WTC11 (cell line): ENCODE measurements at regions not wholly inside any gene's neighbourhood (a gene's known extent, or its start where the extent isn't known, plus 50 kb on each side); places are given as distances from the start of the nearest gene placed in this dataset.

Source experiments
- ATAC-seq: fragments of 200-7000 bp; cut with Tn5 transposase; 2 replicates; pipeline ENCODE4 v1.10.0; 2021; ENCODE audit warnings: mild to moderate bottlenecking, moderate library complexity
- CTCF ChIA-PET: fragments of 300-600 bp; sonication (Branson Sonifier 250); formaldehyde crosslinking; loops from one replicate; lab custom pipeline; 2021; ENCODE audit warnings: antibody characterized with exemption; lab: Charles Lee
- POLR2A ChIA-PET: fragments of 350-600 bp; sonication (Branson Sonifier 250); formaldehyde crosslinking; loops from one replicate; lab custom pipeline; 2021; ENCODE audit warnings: antibody characterized with exemption; lab: Charles Lee
- DNase-seq: peaks from one replicate; pipeline ENCODE4 v3.0.0; 2021; ENCODE audit warnings: low spot score
- H3K27ac Mint-ChIP-seq: 2 replicates; pipeline ENCODE4 v1.8.0; 2021; ENCODE audit warnings: mixed read lengths
- H3K27me3 Mint-ChIP-seq: 2 replicates; pipeline ENCODE4 v1.8.0; 2021; ENCODE audit warnings: low read depth, mild to moderate bottlenecking, moderate library complexity, mixed read lengths
- H3K36me3 Mint-ChIP-seq: 2 replicates; pipeline ENCODE4 v1.8.0; 2021; ENCODE audit warnings: mixed read lengths
- H3K4me1 Mint-ChIP-seq: 2 replicates; pipeline ENCODE4 v1.8.0; 2022; ENCODE audit warnings: mixed read lengths
- H3K4me3 Mint-ChIP-seq: 2 replicates; pipeline ENCODE4 v1.8.0; 2021; ENCODE audit warnings: mild to moderate bottlenecking, moderate library complexity, mixed read lengths
- H3K9me3 Mint-ChIP-seq: 2 replicates; pipeline ENCODE4 v1.8.0; 2021; ENCODE audit warnings: mixed read lengths
- ATF6 ChIP-seq: sonication (generic); formaldehyde crosslinking; IDR thresholded peaks from 2 replicates; pipeline ENCODE4 v1.8.1; 2023; ENCODE audit warnings: mild to moderate bottlenecking, missing genetic modification reagents
- CBFB ChIP-seq: sonication (generic); formaldehyde crosslinking; IDR thresholded peaks from 2 replicates; pipeline ENCODE4 v1.8.1; 2022; ENCODE audit warnings: mild to moderate bottlenecking, low read depth, missing genetic modification reagents
- CDX4 ChIP-seq: fragments of 250-450 bp; sonication (Bioruptor Pico); IDR thresholded peaks from 2 replicates; pipeline ENCODE4 v1.9.0; 2021; ENCODE audit warnings: moderate library complexity, mild to moderate bottlenecking, inconsistent platforms, borderline replicate concordance
- E2F1 ChIP-seq: sonication (generic); formaldehyde crosslinking; IDR thresholded peaks from 2 replicates; pipeline ENCODE4 v1.8.0; 2022; ENCODE audit warnings: mild to moderate bottlenecking, missing genetic modification reagents
- E2F5 ChIP-seq: sonication (generic); formaldehyde crosslinking; IDR thresholded peaks from 2 replicates; pipeline ENCODE4 v1.8.1; 2022; ENCODE audit warnings: mild to moderate bottlenecking, moderate library complexity, missing genetic modification reagents
- ELF4 ChIP-seq: sonication (generic); formaldehyde crosslinking; IDR thresholded peaks from 2 replicates; pipeline ENCODE4 v1.8.1; 2022; ENCODE audit warnings: low read depth, mild to moderate bottlenecking, moderate library complexity, missing genetic modification reagents
- FOXJ3 ChIP-seq: sonication (generic); formaldehyde crosslinking; IDR thresholded peaks from 2 replicates; pipeline ENCODE4 v1.9.0; 2021; ENCODE audit warnings: missing genetic modification reagents, mild to moderate bottlenecking, borderline replicate concordance
- FOXK1 ChIP-seq: sonication (generic); formaldehyde crosslinking; IDR thresholded peaks from 2 replicates; pipeline ENCODE4 v1.8.0; 2022; ENCODE audit warnings: mild to moderate bottlenecking, moderate library complexity, missing genetic modification reagents
- FOXP1 ChIP-seq: sonication (generic); formaldehyde crosslinking; IDR thresholded peaks from 2 replicates; pipeline ENCODE4 v1.8.0; 2022; ENCODE audit warnings: missing genetic modification reagents, mild to moderate bottlenecking, moderate library complexity, borderline replicate concordance
- GABPB1 ChIP-seq: sonication (generic); formaldehyde crosslinking; IDR thresholded peaks from 2 replicates; pipeline ENCODE4 v1.8.1; 2023; ENCODE audit warnings: mild to moderate bottlenecking, missing genetic modification reagents
- GRHL2 ChIP-seq: fragments of 250-450 bp; sonication (Bioruptor Pico); IDR thresholded peaks from 2 replicates; pipeline ENCODE4 v1.8.0; 2022; ENCODE audit warnings: mild to moderate bottlenecking, moderate library complexity; ENCODE audit not compliant: insufficient replicate concordance, severe bottlenecking
- NFATC4 ChIP-seq: fragments of 250-450 bp; sonication (Bioruptor Pico); IDR thresholded peaks from 2 replicates; pipeline ENCODE4 v1.9.0; 2021; ENCODE audit warnings: mild to moderate bottlenecking
- NFYB ChIP-seq: sonication (generic); formaldehyde crosslinking; conservative IDR thresholded peaks from 2 replicates; pipeline ENCODE4 v1.8.0; 2022; ENCODE audit warnings: low read depth, missing genetic modification reagents
- OVOL2 ChIP-seq: fragments of 250-450 bp; sonication (Bioruptor Pico); IDR thresholded peaks from 2 replicates; pipeline ENCODE4 v1.9.0; 2021; ENCODE audit warnings: mild to moderate bottlenecking, borderline replicate concordance
- RORB ChIP-seq: fragments of 250-450 bp; sonication (Bioruptor Pico); IDR thresholded peaks from 2 replicates; pipeline ENCODE4 v1.9.0; 2021; ENCODE audit warnings: mild to moderate bottlenecking
- SMAD4 ChIP-seq: sonication (generic); formaldehyde crosslinking; IDR thresholded peaks from 2 replicates; pipeline ENCODE4 v1.8.0; 2022; ENCODE audit warnings: mild to moderate bottlenecking, missing genetic modification reagents
- TCF7 ChIP-seq: sonication (generic); formaldehyde crosslinking; IDR thresholded peaks from 2 replicates; pipeline ENCODE4 v1.8.0; 2022; ENCODE audit warnings: mild to moderate bottlenecking, low read depth, missing genetic modification reagents, moderate library complexity
- TEAD4 ChIP-seq: sonication (generic); formaldehyde crosslinking; IDR thresholded peaks from 2 replicates; pipeline ENCODE4 v1.8.0; 2022; ENCODE audit warnings: mild to moderate bottlenecking, missing genetic modification reagents
- TP53 ChIP-seq: sonication (generic); formaldehyde crosslinking; IDR thresholded peaks from 2 replicates; pipeline ENCODE4 v1.8.1; 2023; ENCODE audit warnings: mild to moderate bottlenecking, missing genetic modification reagents
- ZBTB21 ChIP-seq: sonication (generic); formaldehyde crosslinking; IDR thresholded peaks from 2 replicates; pipeline ENCODE4 v1.8.1; 2023; ENCODE audit warnings: mild to moderate bottlenecking, missing genetic modification reagents, borderline replicate concordance
- ZMAT4 ChIP-seq: fragments of 250-450 bp; sonication (Bioruptor Pico); IDR thresholded peaks from 2 replicates; pipeline ENCODE4 v1.9.0; 2021; ENCODE audit warnings: mild to moderate bottlenecking
- ZNF219 ChIP-seq: sonication (generic); formaldehyde crosslinking; IDR thresholded peaks from 2 replicates; pipeline ENCODE4 v1.8.0; 2023; ENCODE audit warnings: missing genetic modification reagents, mild to moderate bottlenecking, borderline replicate concordance
- ZNF281 ChIP-seq: sonication (generic); formaldehyde crosslinking; IDR thresholded peaks from 2 replicates; pipeline ENCODE4 v1.8.0; 2023; ENCODE audit warnings: mild to moderate bottlenecking, missing genetic modification reagents
- ZNF416 ChIP-seq: fragments of 250-450 bp; sonication (Bioruptor Pico); IDR thresholded peaks from 2 replicates; pipeline ENCODE4 v1.9.0; 2021; ENCODE audit warnings: mild to moderate bottlenecking, inconsistent platforms
- ZNF423 ChIP-seq: fragments of 250-450 bp; sonication (Bioruptor Pico); IDR thresholded peaks from 2 replicates; pipeline ENCODE4 v2.1.2; 2022; ENCODE audit warnings: mild to moderate bottlenecking, moderate library complexity

GRCh38 chrX:46305431-46305830 is 239.8 kb downstream of the ZNF674 start:
- Mint-ChIP-seq H3K27me3 (peaks cover 6% of the 10 kb centered on the region), H3K4me1 (peaks cover 27% of the 10 kb centered on the region), H3K36me3 (peaks cover 23% of the 10 kb centered on the region), H3K27ac (no peak overlapping the region), H3K9me3 (peaks cover 25% of the 10 kb centered on the region), H3K4me3 (no peak overlapping the region)
- DNase-seq (no peak), ATAC-seq (no peak)
- POLR2A ChIA-PET, result no interaction called here
- CTCF ChIA-PET, result no interaction called here
- TF ChIP-seq CDX4 (CRISPR knock-in tag) (no peak), GABPB1 (CRISPR knock-in tag) (no peak)

GRCh38 chrX:46301903-46302302 is 243.3 kb downstream of the ZNF674 start:
- ATAC-seq (no peak), DNase-seq (no peak)
- H3K36me3 Mint-ChIP-seq, result peaks cover 23% of the 10 kb centered on the region
- ChIA-PET CTCF (no interaction called here), POLR2A (no interaction called here)
- no peak overlapping the region for H3K4me3 Mint-ChIP-seq
- peaks cover 6% of the 10 kb centered on the region for H3K27me3 Mint-ChIP-seq
- peaks cover 5% of the 10 kb centered on the region for H3K4me1 Mint-ChIP-seq
- no peak overlapping the region for H3K27ac Mint-ChIP-seq
- TF ChIP-seq TCF7 (no peak), SMAD4 (CRISPR knock-in tag) (no peak), E2F5 (CRISPR knock-in tag) (no peak), FOXK1 (CRISPR knock-in tag) (no peak), FOXP1 (CRISPR knock-in tag) (no peak), TEAD4 (no peak), ZNF281 (CRISPR knock-in tag) (no peak)
- H3K9me3 Mint-ChIP-seq, result peaks cover 25% of the 10 kb centered on the region

GRCh38 chrX:46298821-46299220 is 246.4 kb downstream of the ZNF674 start:
- no peaks in the 10 kb centered on the region for H3K36me3 Mint-ChIP-seq
- no peak for DNase-seq

GRCh38 chrX:46295963-46296362 is 249.3 kb downstream of the ZNF674 start:
- ChIA-PET POLR2A (no interaction called here), CTCF (no interaction called here)
- no peaks in the 10 kb centered on the region; the same call in 1 of the 2 replicates for H3K9me3 Mint-ChIP-seq
- H3K4me1 Mint-ChIP-seq, result peaks cover 1% of the 10 kb centered on the region
- no peaks in the 10 kb centered on the region for H3K36me3 Mint-ChIP-seq
- no peaks in the 10 kb centered on the region for H3K27me3 Mint-ChIP-seq
- ATAC-seq (no peak), DNase-seq (no peak)
- no peak overlapping the region for H3K4me3 Mint-ChIP-seq
- H3K27ac Mint-ChIP-seq, result no peak overlapping the region
- no peak for TF ChIP-seq NFATC4 (CRISPR knock-in tag)
- TF ChIP-seq E2F1 (CRISPR knock-in tag), result no peak
- no peak for TF ChIP-seq ZNF416 (CRISPR knock-in tag)
- no peak for TF ChIP-seq FOXK1 (CRISPR knock-in tag)
- no peak for TF ChIP-seq ATF6
- TF ChIP-seq FOXJ3, result no peak
- no peak for TF ChIP-seq OVOL2 (CRISPR knock-in tag)
- no peak for TF ChIP-seq ZBTB21 (CRISPR knock-in tag)
- no peak for TF ChIP-seq SMAD4 (CRISPR knock-in tag)
- TF ChIP-seq RORB (CRISPR knock-in tag), result no peak
- no peak for TF ChIP-seq ZNF423 (CRISPR knock-in tag)
- no peak for TF ChIP-seq ZMAT4 (CRISPR knock-in tag)
- no peak for TF ChIP-seq ZNF219
- no peak for TF ChIP-seq NFYB (CRISPR knock-in tag)

More at GRCh38 chrX:46298821-46299220, 246.4 kb downstream of the ZNF674 start:
- Mint-ChIP-seq H3K27me3 (no peaks in the 10 kb centered on the region), H3K27ac (no peak overlapping the region), H3K9me3 (no peaks in the 10 kb centered on the region; the same call in 1 of the 2 replicates), H3K4me3 (no peak overlapping the region), H3K4me1 (peaks cover 5% of the 10 kb centered on the region)
- no peak for TF ChIP-seq NFYB (CRISPR knock-in tag)
- no peak for TF ChIP-seq TP53 (CRISPR knock-in tag)
- TF ChIP-seq ELF4 (CRISPR knock-in tag), result no peak
- no peak for TF ChIP-seq GRHL2 (CRISPR knock-in tag)
- no peak for TF ChIP-seq FOXJ3
- no peak for TF ChIP-seq SMAD4 (CRISPR knock-in tag)
- TF ChIP-seq CBFB (CRISPR knock-in tag), result no peak
- ChIA-PET POLR2A (no interaction called here), CTCF (no interaction called here)
- ATAC-seq, result no peak
